Uterus (tissue), 3 donors: ENCODE measurements at regions not wholly inside any gene's neighbourhood (a gene's known extent, or its start where the extent isn't known, plus 50 kb on each side); places are given as distances from the start of the nearest gene placed in this dataset.

Experiments used
- DNase-seq, 2 donors: peaks; one replicate each; pipeline ENCODE4 v3.0.0-alpha.2; 2019 to 2020
- H3K27ac ChIP-seq, 2 donors: fragments of 200-600 bp; sonication (generic); 1 replicate in 1 of 2; 2 replicates in 1 of 2; pipeline ENCODE4 v1.5.1; 2016 to 2018
- H3K27me3 ChIP-seq, 2 donors: fragments of 200-600 bp; sonication (generic); one replicate each; pipeline ENCODE4 v1.5.1; 2018 to 2019; ENCODE audit warnings: control low read depth in 1 of 2
- H3K36me3 ChIP-seq, 2 donors: fragments of 200-600 bp; sonication (generic); one replicate each; pipeline ENCODE4 v1.5.1; 2019; ENCODE audit warnings: control low read depth in 1 of 2
- H3K4me1 ChIP-seq, 2 donors: fragments of 200-600 bp; sonication (generic); one replicate each; pipeline ENCODE4 v1.5.1; 2018 to 2019; ENCODE audit warnings: control low read depth in 1 of 2
- H3K4me3 ChIP-seq, 2 donors: fragments of 200-600 bp; sonication (generic); 1 replicate in 1 of 2; 2 replicates in 1 of 2; pipeline ENCODE4 v1.5.1; 2018 to 2019; ENCODE audit warnings: mild to moderate bottlenecking in 1 of 2
- H3K9me3 ChIP-seq, 2 donors: fragments of 200-600 bp; sonication (generic); one replicate each; pipeline ENCODE4 v1.5.1; 2019; ENCODE audit warnings: control low read depth in 1 of 2
- CTCF ChIP-seq, 4 experiments: fragments of 200-600 bp in 2 of 4; fragments of 450-650 bp in 2 of 4; sonication (generic) in 2 of 4; IDR thresholded peaks; one replicate each; pipeline ENCODE4 v1.5.1; 2016 to 2019; ENCODE audit warnings: antibody characterized with exemption in 4 of 4, mild to moderate bottlenecking in 2 of 4, moderate library complexity in 1 of 4
- POLR2A ChIP-seq, 2 donors: fragments of 450-650 bp; IDR thresholded peaks; one replicate each; pipeline ENCODE4 v1.6.1; 2016; ENCODE audit warnings: antibody characterized with exemption in 2 of 2, mild to moderate bottlenecking in 1 of 2, moderate library complexity in 1 of 2
- intact Hi-C: fragments of 100-400 bp; cut with DNase I; formaldehyde crosslinking; loops from one replicate; pipeline ENCODE4 v1.15.1; 2023; ENCODE audit warnings: low total_unique reads
- donor health status: DM: yes; HTN: yes; CAD: no.

DNA sequence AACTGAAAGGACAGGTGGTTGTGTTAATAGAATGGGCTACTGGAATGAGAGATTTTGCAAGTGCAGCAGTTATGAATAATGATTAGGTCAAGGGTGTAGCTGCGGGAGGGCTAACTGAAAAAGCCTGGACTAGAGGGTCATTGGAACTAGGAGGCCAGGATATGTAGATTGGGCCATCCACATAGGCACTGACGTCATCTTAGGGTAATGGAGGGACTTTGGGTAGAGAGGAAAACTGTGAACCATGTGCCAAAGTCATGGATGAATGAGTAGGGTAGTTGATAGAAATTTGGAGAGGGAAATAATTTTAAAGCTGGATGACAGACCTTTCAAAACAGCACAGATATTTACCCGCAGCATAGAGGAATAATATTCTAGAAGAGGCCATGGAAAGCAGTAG, 123.6 kb upstream of the SLITRK2 start:
- intact Hi-C loops, result no loop called here
- Histone ChIP-seq H3K9me3 (no peaks in the 10 kb centered on the region), H3K27ac (no peak overlapping the region), H3K4me3 (no peak overlapping the region), H3K36me3 (no peaks in the 10 kb centered on the region), H3K27me3 (no peaks in the 10 kb centered on the region), H3K4me1 (no peaks in the 10 kb centered on the region)
- no peak for DNase-seq
- TF ChIP-seq CTCF (IDR thresholded peaks at IDR 0.05) (no peak), POLR2A (IDR thresholded peaks at IDR 0.05) (no peak)

DNA sequence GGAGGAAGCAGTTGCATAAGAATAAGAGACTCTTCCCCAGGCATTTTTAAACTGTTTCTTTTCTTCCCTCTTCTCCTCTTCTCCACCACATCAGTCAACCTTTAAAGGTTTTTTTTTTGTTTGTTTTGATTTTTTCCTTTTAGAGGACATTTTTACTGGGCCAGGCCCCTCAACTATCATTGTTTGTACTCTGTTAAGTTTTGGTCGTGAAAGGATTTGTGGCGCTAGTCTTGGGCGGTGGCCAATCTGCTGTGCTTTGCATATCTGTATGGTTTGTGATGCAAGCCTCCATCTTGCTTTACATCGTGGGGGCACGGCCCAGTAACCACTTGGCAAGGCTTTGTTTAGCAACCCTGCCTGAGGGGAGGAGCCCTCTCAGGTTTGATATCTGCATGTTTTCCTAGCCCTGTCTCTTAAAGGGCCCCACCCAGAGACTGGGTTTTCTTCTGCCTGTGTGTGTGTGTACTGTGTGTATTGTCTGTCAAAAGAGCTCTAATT, 101.9 kb upstream of the SLITRK2 start:
- intact Hi-C loops, result no loop called here
- Histone ChIP-seq H3K4me1 (no peaks in the 10 kb centered on the region), H3K4me3 (no peak overlapping the region), H3K27ac (no peak overlapping the region), H3K27me3 (no peaks in the 10 kb centered on the region), H3K9me3 (no peaks in the 10 kb centered on the region), H3K36me3 (no peaks in the 10 kb centered on the region)
- no peak for DNase-seq
- TF ChIP-seq CTCF (IDR thresholded peaks at IDR 0.05) (no peak), POLR2A (IDR thresholded peaks at IDR 0.05) (no peak)

DNA sequence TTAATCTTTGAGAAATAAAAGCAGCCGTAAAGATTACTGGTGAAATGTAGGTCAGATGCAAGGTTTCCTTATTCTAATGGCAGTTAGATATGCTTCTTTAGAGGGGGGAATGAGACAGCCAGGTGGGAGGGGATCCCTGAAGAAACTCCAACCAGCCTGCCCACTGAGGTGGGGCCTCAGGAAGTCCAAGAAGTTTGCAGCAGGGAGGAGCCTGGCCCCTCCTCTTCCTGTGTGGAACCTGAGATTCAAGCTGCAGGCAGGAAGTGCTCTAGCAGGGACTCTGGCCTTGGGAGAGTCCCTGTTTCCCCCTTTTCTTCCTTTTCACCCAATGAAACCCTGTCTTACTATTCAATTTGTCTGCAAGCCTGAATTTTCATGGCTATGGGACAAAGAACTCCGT, 101.4 kb upstream of the SLITRK2 start:
- Histone ChIP-seq H3K27ac (no peak overlapping the region), H3K4me1 (no peaks in the 10 kb centered on the region), H3K4me3 (no peak overlapping the region), H3K27me3 (no peaks in the 10 kb centered on the region), H3K36me3 (no peaks in the 10 kb centered on the region), H3K9me3 (no peaks in the 10 kb centered on the region)
- intact Hi-C loops, result no loop called here
- TF ChIP-seq POLR2A (IDR thresholded peaks at IDR 0.05), result no peak
- no peak for TF ChIP-seq CTCF (IDR thresholded peaks at IDR 0.05)
- no peak for DNase-seq

DNA sequence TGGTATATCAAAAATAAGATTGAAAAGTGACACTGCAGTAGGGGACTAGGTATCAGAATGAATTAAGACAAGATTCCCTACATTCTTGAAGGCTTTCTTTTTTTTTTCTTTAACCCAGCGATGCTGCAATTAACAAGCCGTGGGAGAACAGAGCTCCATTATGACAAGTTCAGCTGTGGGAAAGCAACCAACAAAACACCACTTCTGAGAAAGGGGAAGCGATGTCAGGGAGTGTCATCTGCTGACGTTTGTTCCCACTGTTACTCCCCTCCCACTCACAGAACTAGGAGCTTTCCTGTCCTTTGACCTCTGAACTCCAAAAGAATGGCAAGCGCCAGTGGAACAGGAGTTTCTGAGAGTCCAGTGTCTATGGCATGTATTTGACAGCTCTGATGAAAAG, 90.2 kb upstream of the SLITRK2 start:
- intact Hi-C loops, result no loop called here
- no peak overlapping the region for H3K4me3 ChIP-seq
- H3K27ac ChIP-seq, result no peak overlapping the region
- H3K27me3 ChIP-seq, result no peaks in the 10 kb centered on the region
- no peak for DNase-seq
- H3K36me3 ChIP-seq, result no peaks in the 10 kb centered on the region
- TF ChIP-seq CTCF (IDR thresholded peaks at IDR 0.05) (no peak), POLR2A (IDR thresholded peaks at IDR 0.05) (no peak)
- H3K4me1 ChIP-seq, result no peaks in the 10 kb centered on the region
- H3K9me3 ChIP-seq, result no peaks in the 10 kb centered on the region

- no peaks in the 10 kb centered on the region for H3K27me3 ChIP-seq
- no peak overlapping the region for H3K4me3 ChIP-seq
- H3K36me3 ChIP-seq, result no peaks in the 10 kb centered on the region
- H3K9me3 ChIP-seq, result no peaks in the 10 kb centered on the region
- intact Hi-C loops, result no loop called here
- H3K27ac ChIP-seq, result no peak overlapping the region
- TF ChIP-seq POLR2A (IDR thresholded peaks at IDR 0.05), result no peak
- no peak for TF ChIP-seq CTCF (IDR thresholded peaks at IDR 0.05)
- H3K4me1 ChIP-seq, result no peaks in the 10 kb centered on the region
- DNase-seq, result no peak
Measured at GRCh38 chrX:145729635-145730034, 88.0 kb upstream of the SLITRK2 start.
